HAP-1 (cell line): ENCODE measurements at regions not wholly inside any gene's neighbourhood (a gene's known extent, or its start where the extent isn't known, plus 50 kb on each side); places are given as distances from the start of the nearest gene placed in this dataset.
A peak's percentile ranks its signal among the peaks of the same experiment; 100 is the strongest.
"Not testable (repeated sequence)": the region's sequence is repeated elsewhere in the genome, so short reads cannot be mapped to it uniquely, and the experiment has no call there.

Experiments used
- DNase-seq, 2 experiments: peaks; one replicate each; pipeline ENCODE4 v3.0.0-alpha.2; 2016 to 2020; ENCODE audit warnings: low spot score in 2 of 2
- H3K27me3 ChIP-seq: fragments of 250-450 bp; sonication (Bioruptor Pico); 2 replicates; pipeline ENCODE4 v1.5.1; 2020; ENCODE audit warnings: low read depth, mild to moderate bottlenecking, moderate library complexity
- H3K36me3 ChIP-seq: fragments of 250-450 bp; sonication (Bioruptor Pico); replicated peaks from 2 replicates; pipeline ENCODE4 v1.5.1; 2020; ENCODE audit warnings: mild to moderate bottlenecking
- H3K4me1 ChIP-seq: fragments of 250-450 bp; sonication (Bioruptor Pico); 2 replicates; pipeline ENCODE4 v1.5.1; 2020; ENCODE audit warnings: mild to moderate bottlenecking
- H3K4me3 ChIP-seq: fragments of 250-450 bp; sonication (Bioruptor Pico); 2 replicates; pipeline ENCODE4 v1.5.1; 2020; ENCODE audit warnings: mild to moderate bottlenecking, moderate library complexity
- H3K9me3 ChIP-seq: fragments of 250-450 bp; sonication (Bioruptor Pico); 2 replicates; pipeline ENCODE4 v1.5.1; 2020; ENCODE audit warnings: mild to moderate bottlenecking, moderate library complexity
- in situ Hi-C: fragments of 300-500 bp; cut with MboI; formaldehyde crosslinking; loops from 3 replicates; pipeline ENCODE4 v1.14.3; 2020; ENCODE audit warnings: low sequenced_read_pairs, inconsistent platforms, mixed read lengths

- Histone ChIP-seq H3K4me3 (no peak overlapping the region), H3K27me3 (0 out of 2 replicates have a peak, but pooled peaks cover 3% of the 10 kb centered on the region), H3K9me3 (no peaks in the 10 kb centered on the region), H3K36me3 (no peaks in the 10 kb centered on the region), H3K4me1 (0 out of 2 replicates have a peak, but pooled peaks cover 3% of the 10 kb centered on the region)
- in situ Hi-C loops, result no loop called here
- no peak for DNase-seq
Observed at GRCh38 chr5:43804041-43804440, 201.1 kb downstream of the NNT start.

GRCh38 chr5:43802651-43803050 is 199.7 kb downstream of the NNT start:
- Histone ChIP-seq H3K27me3 (0 out of 2 replicates have a peak, but pooled peaks cover 3% of the 10 kb centered on the region), H3K4me1 (0 out of 2 replicates have a peak, but pooled peaks cover 3% of the 10 kb centered on the region), H3K36me3 (no peaks in the 10 kb centered on the region), H3K9me3 (no peaks in the 10 kb centered on the region), H3K4me3 (no peak overlapping the region)
- DNase-seq, result no peak
- in situ Hi-C loops, result no loop called here

GRCh38 chr5:43802119-43802518 is 199.1 kb downstream of the NNT start:
- no peak for DNase-seq
- H3K27me3 ChIP-seq, result 0 out of 2 replicates have a peak, but pooled peaks cover 3% of the 10 kb centered on the region
- H3K4me1 ChIP-seq, result 0 out of 2 replicates have a peak, but pooled peaks cover 3% of the 10 kb centered on the region
- no peak overlapping the region for H3K4me3 ChIP-seq
- in situ Hi-C loops, result no loop called here
- H3K9me3 ChIP-seq, result no peaks in the 10 kb centered on the region
- H3K36me3 ChIP-seq, result no peaks in the 10 kb centered on the region

- H3K27me3 ChIP-seq, result no peaks in the 10 kb centered on the region
- no peaks in the 10 kb centered on the region for H3K9me3 ChIP-seq
- in situ Hi-C loops, result no loop called here
- H3K4me1 ChIP-seq, result 0 out of 2 replicates have a peak, but pooled peaks cover 3% of the 10 kb centered on the region
- no peak overlapping the region for H3K4me3 ChIP-seq
- no peak for DNase-seq
- H3K36me3 ChIP-seq, result no peaks in the 10 kb centered on the region
Observed at GRCh38 chr5:43798740-43799139, 195.8 kb downstream of the NNT start.

- H3K4me1 ChIP-seq, H3K4me3 ChIP-seq, in situ Hi-C loops, H3K27me3 ChIP-seq, H3K36me3 ChIP-seq, H3K9me3 ChIP-seq, DNase-seq: not testable (repeated sequence)
Observed at GRCh38 chr5:43791880-43792279, 188.9 kb downstream of the NNT start.

GRCh38 chr5:43785198-43785597 is 182.2 kb downstream of the NNT start:
- no peak for DNase-seq
- Histone ChIP-seq H3K36me3 (no peaks in the 10 kb centered on the region), H3K4me1 (no peaks in the 10 kb centered on the region), H3K4me3 (no peak overlapping the region), H3K27me3 (no peaks in the 10 kb centered on the region), H3K9me3 (no peaks in the 10 kb centered on the region)
- in situ Hi-C loops, result no loop called here

GRCh38 chr5:43780586-43780985 is 177.6 kb downstream of the NNT start:
- Histone ChIP-seq H3K9me3 (no peaks in the 10 kb centered on the region), H3K27me3 (no peaks in the 10 kb centered on the region), H3K4me1 (no peaks in the 10 kb centered on the region), H3K4me3 (no peak overlapping the region), H3K36me3 (no peaks in the 10 kb centered on the region)
- in situ Hi-C loops, result no loop called here
- no peak for DNase-seq

- H3K4me3 ChIP-seq, result no peak overlapping the region
- H3K36me3 ChIP-seq, result no peaks in the 10 kb centered on the region
- peaks cover 26% of the 10 kb centered on the region for H3K4me1 ChIP-seq
- DNase-seq, result peak in 1 of 2 experiments; percentile 4
- H3K27me3 ChIP-seq, result no peaks in the 10 kb centered on the region
- in situ Hi-C loops, result no loop called here
- no peaks in the 10 kb centered on the region for H3K9me3 ChIP-seq
Observed at GRCh38 chr5:43774881-43775399, 172.0 kb downstream of the NNT start.

- in situ Hi-C loops, result no loop called here
- DNase-seq, result peak in 1 of 2 experiments; percentile 44
Observed at GRCh38 chr5:43773478-43773844, 170.5 kb downstream of the NNT start.

GRCh38 chr5:43772764-43773477 is 169.9 kb downstream of the NNT start:
- in situ Hi-C loops, result no loop called here
- H3K4me1 ChIP-seq, result peaks cover 26% of the 10 kb centered on the region
- H3K4me3 ChIP-seq, result no peak overlapping the region
- H3K9me3 ChIP-seq, result no peaks in the 10 kb centered on the region
- H3K27me3 ChIP-seq, result no peaks in the 10 kb centered on the region
- DNase-seq, result peak in 1 of 2 experiments; percentile 13
- H3K36me3 ChIP-seq, result no peaks in the 10 kb centered on the region

More at GRCh38 chr5:43773478-43773844, 170.5 kb downstream of the NNT start:
- Histone ChIP-seq H3K4me3 (no peak overlapping the region), H3K9me3 (no peaks in the 10 kb centered on the region), H3K36me3 (no peaks in the 10 kb centered on the region), H3K4me1 (peaks cover 26% of the 10 kb centered on the region), H3K27me3 (no peaks in the 10 kb centered on the region)

GRCh38 chr5:43772458-43772763 is 169.4 kb downstream of the NNT start:
- DNase-seq, result no peak
- peaks cover 26% of the 10 kb centered on the region for H3K4me1 ChIP-seq
- H3K36me3 ChIP-seq, result no peaks in the 10 kb centered on the region
- no peak overlapping the region for H3K4me3 ChIP-seq
- no peaks in the 10 kb centered on the region for H3K9me3 ChIP-seq
- in situ Hi-C loops, result no loop called here
- no peaks in the 10 kb centered on the region for H3K27me3 ChIP-seq

- Histone ChIP-seq H3K36me3 (no peaks in the 10 kb centered on the region), H3K9me3 (no peaks in the 10 kb centered on the region), H3K27me3 (no peaks in the 10 kb centered on the region), H3K4me3 (no peak overlapping the region), H3K4me1 (peaks cover 26% of the 10 kb centered on the region)
- no peak for DNase-seq
- in situ Hi-C loops, result no loop called here
Observed at GRCh38 chr5:43771611-43772031, 168.6 kb downstream of the NNT start.

GRCh38 chr5:43769571-43770355 is 166.8 kb downstream of the NNT start:
- peaks cover 21% of the 10 kb centered on the region for H3K4me1 ChIP-seq
- in situ Hi-C loops, result no loop called here
- no peak for DNase-seq
- H3K9me3 ChIP-seq, result no peaks in the 10 kb centered on the region
- H3K4me3 ChIP-seq, result no peak overlapping the region
- no peaks in the 10 kb centered on the region for H3K27me3 ChIP-seq
- no peaks in the 10 kb centered on the region for H3K36me3 ChIP-seq
